ENCODE measurements at regions not wholly inside any gene's neighbourhood (a gene's known extent, or its start where the extent isn't known, plus 50 kb on each side); places are given as distances from the start of the nearest gene placed in this dataset.

- no peak for DNase-seq (ENCODE audit: low read depth, low spot score)
- no peaks in the 10 kb centered on the region for H3K27me3 ChIP-seq (ENCODE audit: control insufficient read depth, insufficient read depth, low read length)
- H3K27ac ChIP-seq (ENCODE audit: low read depth, low read length) = no peak overlapping the region
- no peak overlapping the region for H3K4me3 ChIP-seq (ENCODE audit: low read depth, low read length)
- CTCF ChIA-PET = no interaction called here
- no peak for TF ChIP-seq CTCF (IDR thresholded peaks at IDR 0.05; ENCODE audit: low read depth, low read length)
- POLR2A ChIA-PET = no interaction called here
- no peaks in the 10 kb centered on the region for H3K9me3 ChIP-seq (ENCODE audit: control insufficient read depth, insufficient read depth, low read length)
Measured at GRCh38 chr6:120913486-120913885, 420.8 kb downstream of the TBC1D32 start.

- H3K27ac ChIP-seq (ENCODE audit: low read depth, low read length) = no peak overlapping the region
- no peaks in the 10 kb centered on the region for H3K27me3 ChIP-seq (ENCODE audit: control insufficient read depth, insufficient read depth, low read length)
- no peak overlapping the region for H3K4me3 ChIP-seq (ENCODE audit: low read depth, low read length)
- POLR2A ChIA-PET = no interaction called here
- CTCF ChIA-PET = no interaction called here
- no peak for DNase-seq (ENCODE audit: low read depth, low spot score)
- TF ChIP-seq CTCF (IDR thresholded peaks at IDR 0.05; ENCODE audit: low read depth, low read length) = no peak
- H3K9me3 ChIP-seq (ENCODE audit: control insufficient read depth, insufficient read depth, low read length) = peaks cover 3% of the 10 kb centered on the region; the same call in 1 of the 2 replicates
Measured at GRCh38 chr6:120908767-120909166, 425.5 kb downstream of the TBC1D32 start.

GRCh38 chr6:120903836-120904235 lies 430.4 kb downstream of the TBC1D32 start:
- Histone ChIP-seq H3K4me3 (ENCODE audit: low read depth, low read length) (no peak overlapping the region), H3K9me3 (ENCODE audit: control insufficient read depth, insufficient read depth, low read length) (peaks cover 6% of the 10 kb centered on the region), H3K27me3 (ENCODE audit: control insufficient read depth, insufficient read depth, low read length) (no peaks in the 10 kb centered on the region), H3K27ac (ENCODE audit: low read depth, low read length) (no peak overlapping the region)
- CTCF ChIA-PET = no interaction called here
- TF ChIP-seq CTCF (IDR thresholded peaks at IDR 0.05; ENCODE audit: low read depth, low read length) = no peak
- POLR2A ChIA-PET = no interaction called here
- DNase-seq (ENCODE audit: low read depth, low spot score) = no peak

- H3K4me3 ChIP-seq (ENCODE audit: low read depth, low read length) = no peak overlapping the region
Measured at GRCh38 chr6:120899932-120900331, 434.3 kb downstream of the TBC1D32 start.

GRCh38 chr6:120894077-120894476 lies 440.2 kb downstream of the TBC1D32 start:
- no peak for TF ChIP-seq CTCF (IDR thresholded peaks at IDR 0.05; ENCODE audit: low read depth, low read length)
- DNase-seq (ENCODE audit: low read depth, low spot score) = no peak
- no peak overlapping the region for H3K4me3 ChIP-seq (ENCODE audit: low read depth, low read length)
- peaks cover 5% of the 10 kb centered on the region for H3K9me3 ChIP-seq (ENCODE audit: control insufficient read depth, insufficient read depth, low read length)
- ChIA-PET CTCF (interaction anchor here (0.7 kb wide), 1 partner anchor 1747 kb away, joined by 3 read pairs; no protein-coding TSS in a partner anchor), POLR2A (no interaction called here)
- H3K27ac ChIP-seq (ENCODE audit: low read depth, low read length) = no peak overlapping the region
- no peaks in the 10 kb centered on the region for H3K27me3 ChIP-seq (ENCODE audit: control insufficient read depth, insufficient read depth, low read length)

More at GRCh38 chr6:120899932-120900331, 434.3 kb downstream of the TBC1D32 start:
- no peak overlapping the region for H3K27ac ChIP-seq (ENCODE audit: low read depth, low read length)
- H3K9me3 ChIP-seq (ENCODE audit: control insufficient read depth, insufficient read depth, low read length) = peaks cover 3% of the 10 kb centered on the region; the same call in 1 of the 2 replicates
- DNase-seq (ENCODE audit: low read depth, low spot score) = no peak
- POLR2A ChIA-PET = no interaction called here
- no peaks in the 10 kb centered on the region for H3K27me3 ChIP-seq (ENCODE audit: control insufficient read depth, insufficient read depth, low read length)
- no peak for TF ChIP-seq CTCF (IDR thresholded peaks at IDR 0.05; ENCODE audit: low read depth, low read length)
- CTCF ChIA-PET = no interaction called here

Measured in AG04450 (cell line).